ENCODE measurements at regions not wholly inside any gene's neighbourhood (a gene's known extent, or its start where the extent isn't known, plus 50 kb on each side); places are given as distances from the start of the nearest gene placed in this dataset.

- Histone ChIP-seq H3K4me1 (ENCODE audit: control insufficient read depth, insufficient read depth, low read length) (no peaks in the 10 kb centered on the region), H3K4me3 (ENCODE audit: low read length) (no peak overlapping the region), H3K27ac (ENCODE audit: low read depth, low read length) (no peak overlapping the region), H3K9me3 (ENCODE audit: control insufficient read depth, low read length) (no peaks in the 10 kb centered on the region), H3K9ac (ENCODE audit: extremely low read depth, low read length, poor library complexity, severe bottlenecking) (no peak overlapping the region), H3K27me3 (ENCODE audit: control insufficient read depth, insufficient read depth, low read length, poor library complexity, severe bottlenecking) (no peaks in the 10 kb centered on the region), H3K36me3 (ENCODE audit: control insufficient read depth, insufficient read depth, low read length) (no peaks in the 10 kb centered on the region)
- no peak for TF ChIP-seq CTCF (conservative IDR thresholded peaks at IDR 0.05)
- 76 to 78% methylated on average over 3 to 4 of the region's 4 CpGs for WGBS, 2 experiments (ENCODE audit: insufficient coverage in 1 of 2, insufficient read length in 1 of 2)
- Mint-ChIP-seq H3K4me3 (no peak overlapping the region), H3K36me3 (ENCODE audit: low read depth) (no peaks in the 10 kb centered on the region), H3K27ac (no peak overlapping the region), H3K4me1 (peaks cover 9% of the 10 kb centered on the region), H3K27me3 (ENCODE audit: insufficient read depth) (no peaks in the 10 kb centered on the region), H3K9me3 (no peaks in the 10 kb centered on the region)
- DNase-seq: no peak
Measured at GRCh38 chr5:158051036-158051435, 192.1 kb upstream of the CLINT1 start.

- H3K9me3 ChIP-seq (ENCODE audit: control insufficient read depth, low read length): no peaks in the 10 kb centered on the region
- H3K27ac ChIP-seq (ENCODE audit: low read depth, low read length): no peak overlapping the region
- Mint-ChIP-seq H3K9me3 (no peaks in the 10 kb centered on the region), H3K4me3 (no peak overlapping the region), H3K36me3 (ENCODE audit: low read depth) (no peaks in the 10 kb centered on the region), H3K27ac (no peak overlapping the region), H3K27me3 (ENCODE audit: insufficient read depth) (no peaks in the 10 kb centered on the region), H3K4me1 (peaks cover 11% of the 10 kb centered on the region)
- H3K36me3 ChIP-seq (ENCODE audit: control insufficient read depth, insufficient read depth, low read length): no peaks in the 10 kb centered on the region
- 91% methylated on average over 1 to 2 of the region's 2 CpGs for WGBS, 2 experiments (ENCODE audit: insufficient coverage in 1 of 2, insufficient read length in 1 of 2)
- no peak overlapping the region for H3K4me3 ChIP-seq (ENCODE audit: low read length)
- H3K9ac ChIP-seq (ENCODE audit: extremely low read depth, low read length, poor library complexity, severe bottlenecking): no peak overlapping the region
- TF ChIP-seq CTCF (conservative IDR thresholded peaks at IDR 0.05): no peak
- H3K27me3 ChIP-seq (ENCODE audit: control insufficient read depth, insufficient read depth, low read length, poor library complexity, severe bottlenecking): no peaks in the 10 kb centered on the region
- H3K4me1 ChIP-seq (ENCODE audit: control insufficient read depth, insufficient read depth, low read length): no peaks in the 10 kb centered on the region
- no peak for DNase-seq
Measured at GRCh38 chr5:158050421-158050820, 191.5 kb upstream of the CLINT1 start.

- no peaks in the 10 kb centered on the region for H3K9me3 ChIP-seq (ENCODE audit: control insufficient read depth, low read length)
- H3K27me3 Mint-ChIP-seq (ENCODE audit: insufficient read depth): peaks cover 2% of the 10 kb centered on the region
- no peak overlapping the region for H3K27ac ChIP-seq (ENCODE audit: low read depth, low read length)
- no peak overlapping the region for H3K4me3 Mint-ChIP-seq
- no peak overlapping the region for H3K9ac ChIP-seq (ENCODE audit: extremely low read depth, low read length, poor library complexity, severe bottlenecking)
- H3K4me1 Mint-ChIP-seq: peaks cover 11% of the 10 kb centered on the region
- no peak for TF ChIP-seq CTCF (conservative IDR thresholded peaks at IDR 0.05)
- H3K4me1 ChIP-seq (ENCODE audit: control insufficient read depth, insufficient read depth, low read length): no peaks in the 10 kb centered on the region
- H3K36me3 Mint-ChIP-seq (ENCODE audit: low read depth): no peaks in the 10 kb centered on the region
- WGBS, 2 experiments (ENCODE audit: insufficient coverage in 1 of 2, insufficient read length in 1 of 2): 78 to 100% methylated on average over 1 of the region's 1 CpG
- H3K27ac Mint-ChIP-seq: no peak overlapping the region
- DNase-seq: no peak
- H3K4me3 ChIP-seq (ENCODE audit: low read length): no peak overlapping the region
- no peaks in the 10 kb centered on the region for H3K36me3 ChIP-seq (ENCODE audit: control insufficient read depth, insufficient read depth, low read length)
- no peaks in the 10 kb centered on the region for H3K9me3 Mint-ChIP-seq
- no peaks in the 10 kb centered on the region for H3K27me3 ChIP-seq (ENCODE audit: control insufficient read depth, insufficient read depth, low read length, poor library complexity, severe bottlenecking)
Measured at GRCh38 chr5:158049459-158049858, 190.5 kb upstream of the CLINT1 start.

Measured in endodermal cell (in vitro differentiated cells).